NB4 (cell line): ENCODE measurements at regions not wholly inside any gene's neighbourhood (a gene's known extent, or its start where the extent isn't known, plus 50 kb on each side); places are given as distances from the start of the nearest gene placed in this dataset.

Experiments
- DNase-seq: peaks from one replicate; pipeline ENCODE4 v3.0.0; 2010; ENCODE audit warnings: low read depth
- H3K4me3 ChIP-seq: one replicate; pipeline ENCODE4 v1.5.1; 2011; ENCODE audit warnings: mild to moderate bottlenecking, low read depth, low read length, moderate library complexity
- CTCF ChIP-seq: IDR thresholded peaks from one replicate; pipeline ENCODE4 v1.5.1; 2012; ENCODE audit warnings: low read depth, low read length
- MAX ChIP-seq: IDR thresholded peaks from 2 replicates; pipeline ENCODE4 v1.6.1; 2011; ENCODE audit warnings: low read depth, low read length
- MYC ChIP-seq: IDR thresholded peaks from 2 replicates; pipeline ENCODE4 v1.6.1; 2011; ENCODE audit warnings: low read depth, low read length
- POLR2A ChIP-seq: IDR thresholded peaks from 2 replicates; pipeline ENCODE4 v1.6.1; 2011; ENCODE audit warnings: mild to moderate bottlenecking; ENCODE audit not compliant: insufficient read length; ENCODE audit errors: extremely low read depth

GRCh38 chr3:176579711-176580185, 617.5 kb downstream of the TBL1XR1 start:
- TF ChIP-seq MAX (no peak), CTCF (no peak), POLR2A (no peak), MYC (no peak)
- no peak for DNase-seq
- no peak overlapping the region for H3K4me3 ChIP-seq

- no peak overlapping the region for H3K4me3 ChIP-seq
- no peak for TF ChIP-seq CTCF
- no peak for TF ChIP-seq MAX
- TF ChIP-seq MYC = no peak
- no peak for TF ChIP-seq POLR2A
- no peak for DNase-seq
Measured at GRCh38 chr3:176578316-176578715, 619.0 kb downstream of the TBL1XR1 start.

- TF ChIP-seq CTCF (no peak), MYC (no peak), MAX (no peak), POLR2A (no peak)
- no peak overlapping the region for H3K4me3 ChIP-seq
Measured at GRCh38 chr3:176577447-176577846, 619.8 kb downstream of the TBL1XR1 start.

GRCh38 chr3:176574786-176575185, 622.5 kb downstream of the TBL1XR1 start:
- TF ChIP-seq POLR2A (no peak), MAX (no peak), CTCF (no peak), MYC (no peak)
- H3K4me3 ChIP-seq = no peak overlapping the region
- no peak for DNase-seq

More at GRCh38 chr3:176577447-176577846, 619.8 kb downstream of the TBL1XR1 start:
- no peak for DNase-seq

- H3K4me3 ChIP-seq = no peak overlapping the region
- no peak for TF ChIP-seq MYC
- no peak for TF ChIP-seq CTCF
- no peak for TF ChIP-seq POLR2A
- TF ChIP-seq MAX = no peak
- no peak for DNase-seq
Measured at GRCh38 chr3:176571926-176572325, 625.4 kb downstream of the TBL1XR1 start.

GRCh38 chr3:176570992-176571391, 626.3 kb downstream of the TBL1XR1 start:
- no peak for DNase-seq
- TF ChIP-seq MAX (no peak), CTCF (no peak), POLR2A (no peak), MYC (no peak)
- H3K4me3 ChIP-seq = no peak overlapping the region
